SJCRH30 (cell line): ENCODE measurements at regions not wholly inside any gene's neighbourhood (a gene's known extent, or its start where the extent isn't known, plus 50 kb on each side); places are given as distances from the start of the nearest gene placed in this dataset.
"Not testable (repeated sequence)": the region's sequence is repeated elsewhere in the genome, so short reads cannot be mapped to it uniquely, and the experiment has no call there.

Experiments used
- DNase-seq, 2 experiments: peaks; one replicate each; pipeline ENCODE4 v3.0.0-alpha.2; 2015 to 2020
- H3K27ac ChIP-seq: fragments of 250-450 bp; sonication (Bioruptor Pico); 2 replicates; pipeline ENCODE4 v1.5.1; 2020; ENCODE audit warnings: mild to moderate bottlenecking, moderate library complexity
- H3K27me3 ChIP-seq: fragments of 250-450 bp; sonication (Bioruptor Pico); 2 replicates; pipeline ENCODE4 v1.5.1; 2020; ENCODE audit warnings: mild to moderate bottlenecking, moderate library complexity
- H3K36me3 ChIP-seq: fragments of 250-450 bp; sonication (Bioruptor Pico); 2 replicates; pipeline ENCODE4 v1.5.1; 2020; ENCODE audit warnings: mild to moderate bottlenecking, moderate library complexity
- H3K4me1 ChIP-seq: fragments of 250-450 bp; sonication (Bioruptor Pico); 2 replicates; pipeline ENCODE4 v1.5.1; 2020; ENCODE audit warnings: mild to moderate bottlenecking, moderate library complexity
- H3K4me3 ChIP-seq: fragments of 250-450 bp; sonication (Bioruptor Pico); 2 replicates; pipeline ENCODE4 v1.5.1; 2020; ENCODE audit warnings: mild to moderate bottlenecking, moderate library complexity
- H3K9me3 ChIP-seq: fragments of 250-450 bp; sonication (Bioruptor Pico); replicated peaks from 2 replicates; pipeline ENCODE4 v1.5.1; 2020; ENCODE audit warnings: mild to moderate bottlenecking, moderate library complexity

DNA sequence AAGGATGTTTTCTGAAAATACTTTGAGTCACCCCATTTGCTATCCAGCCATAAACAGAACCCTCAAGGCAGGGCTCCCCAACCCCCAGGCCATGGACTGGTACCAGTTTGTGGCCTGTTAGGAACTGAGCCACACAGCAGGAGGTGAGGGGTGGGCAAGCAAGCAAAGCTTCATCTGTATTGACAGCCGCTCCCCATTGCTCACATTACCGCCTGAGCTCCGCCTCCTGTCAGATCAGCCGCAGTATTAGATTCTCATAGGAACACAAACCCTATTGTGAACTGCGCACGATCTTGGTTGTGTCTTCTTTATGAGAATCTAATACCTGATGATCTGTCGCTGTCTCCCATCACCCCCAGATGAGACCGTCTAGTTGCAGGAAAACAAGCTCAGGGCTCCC is 543.8 kb downstream of the CBLN4 start:
- Histone ChIP-seq H3K4me3 (no peak overlapping the region), H3K9me3 (no peaks in the 10 kb centered on the region), H3K4me1 (no peaks in the 10 kb centered on the region), H3K27ac (no peak overlapping the region), H3K27me3 (0 out of 2 replicates have a peak, but pooled peaks cover 6% of the 10 kb centered on the region), H3K36me3 (no peaks in the 10 kb centered on the region)
- DNase-seq = no peak

DNA sequence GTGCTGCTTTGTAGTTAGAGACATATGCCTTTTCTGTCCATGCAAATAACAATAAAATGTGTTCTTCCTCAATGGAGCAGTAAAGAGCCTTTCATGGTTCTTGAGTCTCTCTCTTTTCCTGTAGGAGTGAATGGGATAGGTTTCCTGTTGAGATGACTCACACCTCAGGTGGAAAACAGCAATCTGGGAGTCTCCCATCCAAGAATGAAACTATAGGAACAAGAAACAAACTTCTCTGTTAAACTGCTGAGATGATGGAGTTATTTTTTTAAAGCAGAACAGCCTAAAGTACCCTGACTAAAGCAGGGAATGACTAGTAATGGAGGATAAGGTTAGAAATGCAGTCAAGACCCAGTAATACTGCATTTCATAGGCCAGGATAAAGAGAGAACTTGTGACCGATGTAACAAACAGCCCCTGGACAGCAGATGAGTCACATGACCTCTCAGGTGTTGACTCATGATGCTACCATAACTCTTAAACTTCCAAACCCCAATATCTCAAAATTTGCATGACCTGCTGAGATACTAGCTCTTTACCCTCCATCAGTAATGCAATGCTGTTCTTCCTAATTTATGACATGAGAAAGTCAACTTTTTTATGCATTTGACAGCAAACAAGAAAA is 548.9 kb downstream of the CBLN4 start:
- no peak overlapping the region for H3K27ac ChIP-seq
- DNase-seq = no peak
- no peaks in the 10 kb centered on the region for H3K9me3 ChIP-seq
- H3K4me3 ChIP-seq = no peak overlapping the region
- H3K4me1 ChIP-seq = no peaks in the 10 kb centered on the region
- no peaks in the 10 kb centered on the region for H3K27me3 ChIP-seq
- no peaks in the 10 kb centered on the region for H3K36me3 ChIP-seq

DNA sequence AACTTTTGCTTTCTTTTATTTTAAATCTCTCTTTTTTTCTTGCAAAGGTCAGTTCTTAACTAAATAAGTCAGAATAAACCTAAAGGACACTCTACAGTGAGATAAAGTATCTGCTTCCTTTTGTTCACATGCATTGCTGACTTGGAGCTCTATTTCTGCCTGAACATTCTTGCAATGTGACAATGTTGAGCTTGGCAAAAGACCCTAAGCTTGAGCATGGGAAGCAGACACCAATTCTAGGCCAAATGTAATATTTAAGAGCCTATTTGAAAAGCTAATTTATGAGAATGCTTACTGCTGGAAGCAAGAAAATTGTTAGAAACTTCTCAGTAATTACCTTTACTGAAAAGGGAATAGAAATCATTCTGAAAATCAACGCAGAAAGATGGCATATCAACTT is 556.2 kb downstream of the CBLN4 start:
- Histone ChIP-seq H3K36me3 (no peaks in the 10 kb centered on the region), H3K4me1 (no peaks in the 10 kb centered on the region), H3K4me3 (no peak overlapping the region), H3K27ac (no peak overlapping the region), H3K9me3 (no peaks in the 10 kb centered on the region), H3K27me3 (no peaks in the 10 kb centered on the region)
- no peak for DNase-seq

GRCh38 chr20:55446301-55446700 is 559.0 kb downstream of the CBLN4 start:
- H3K4me1 ChIP-seq = no peaks in the 10 kb centered on the region
- no peak overlapping the region for H3K4me3 ChIP-seq
- H3K27ac ChIP-seq = no peak overlapping the region
- no peak for DNase-seq
- no peaks in the 10 kb centered on the region for H3K9me3 ChIP-seq
- H3K27me3 ChIP-seq = no peaks in the 10 kb centered on the region
- H3K36me3 ChIP-seq = no peaks in the 10 kb centered on the region

GRCh38 chr20:55439070-55439469 is 566.2 kb downstream of the CBLN4 start:
- H3K4me1 ChIP-seq = no peaks in the 10 kb centered on the region
- H3K27me3 ChIP-seq = peaks cover 6% of the 10 kb centered on the region
- no peaks in the 10 kb centered on the region for H3K36me3 ChIP-seq
- no peak overlapping the region for H3K27ac ChIP-seq
- no peak overlapping the region for H3K4me3 ChIP-seq
- H3K9me3 ChIP-seq = no peaks in the 10 kb centered on the region
- DNase-seq = no peak

- H3K4me1 ChIP-seq = no peaks in the 10 kb centered on the region
- no peaks in the 10 kb centered on the region for H3K9me3 ChIP-seq
- H3K27ac ChIP-seq = no peak overlapping the region
- H3K4me3 ChIP-seq = no peak overlapping the region
- peaks cover 6% of the 10 kb centered on the region for H3K27me3 ChIP-seq
- no peaks in the 10 kb centered on the region for H3K36me3 ChIP-seq
- DNase-seq = no peak
These were observed 567.4 kb downstream of the CBLN4 start for GRCh38 chr20:55437798-55438415.

DNA sequence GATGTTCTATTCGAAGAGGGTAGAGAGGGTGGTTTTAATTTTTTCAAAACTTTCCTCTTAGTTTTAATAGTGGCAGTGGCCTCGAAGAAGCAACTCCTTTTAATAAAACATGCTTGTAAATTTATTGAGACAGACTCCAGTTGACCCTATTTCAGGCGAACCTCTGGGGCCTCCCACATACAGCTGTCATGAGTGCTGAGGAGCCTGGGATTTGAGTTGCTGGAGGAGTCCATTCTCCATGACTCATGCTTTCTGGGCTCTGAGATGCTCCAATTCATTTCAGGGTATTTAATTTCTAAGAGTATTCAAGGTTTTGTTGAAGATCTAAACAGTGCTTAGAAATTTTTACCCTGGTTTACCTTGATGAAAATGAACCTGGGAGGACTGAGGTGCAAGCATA is 580.4 kb downstream of the CBLN4 start:
- no peaks in the 10 kb centered on the region for H3K36me3 ChIP-seq
- no peaks in the 10 kb centered on the region for H3K9me3 ChIP-seq

GRCh38 chr20:55424476-55424875 is 580.8 kb downstream of the CBLN4 start:
- DNase-seq = no peak
- no peaks in the 10 kb centered on the region for H3K9me3 ChIP-seq
- peaks cover 28% of the 10 kb centered on the region for H3K27me3 ChIP-seq
- H3K4me1 ChIP-seq = no peaks in the 10 kb centered on the region
- no peak overlapping the region for H3K27ac ChIP-seq
- no peaks in the 10 kb centered on the region for H3K36me3 ChIP-seq
- H3K4me3 ChIP-seq = no peak overlapping the region

More for the DNA sequence above, 580.4 kb downstream of the CBLN4 start:
- Histone ChIP-seq H3K27ac (no peak overlapping the region), H3K4me3 (no peak overlapping the region), H3K27me3 (peaks cover 31% of the 10 kb centered on the region), H3K4me1 (no peaks in the 10 kb centered on the region)
- peak in 1 of 2 experiments; percentile 19 for DNase-seq

GRCh38 chr20:55417836-55418235 is 587.5 kb downstream of the CBLN4 start:
- DNase-seq = no peak
- H3K4me3 ChIP-seq = no peak overlapping the region
- H3K4me1 ChIP-seq = no peaks in the 10 kb centered on the region
- H3K36me3 ChIP-seq = no peaks in the 10 kb centered on the region
- H3K27me3 ChIP-seq = peaks cover 19% of the 10 kb centered on the region; the same call in 1 of the 2 replicates
- no peak overlapping the region for H3K27ac ChIP-seq
- no peaks in the 10 kb centered on the region for H3K9me3 ChIP-seq

DNA sequence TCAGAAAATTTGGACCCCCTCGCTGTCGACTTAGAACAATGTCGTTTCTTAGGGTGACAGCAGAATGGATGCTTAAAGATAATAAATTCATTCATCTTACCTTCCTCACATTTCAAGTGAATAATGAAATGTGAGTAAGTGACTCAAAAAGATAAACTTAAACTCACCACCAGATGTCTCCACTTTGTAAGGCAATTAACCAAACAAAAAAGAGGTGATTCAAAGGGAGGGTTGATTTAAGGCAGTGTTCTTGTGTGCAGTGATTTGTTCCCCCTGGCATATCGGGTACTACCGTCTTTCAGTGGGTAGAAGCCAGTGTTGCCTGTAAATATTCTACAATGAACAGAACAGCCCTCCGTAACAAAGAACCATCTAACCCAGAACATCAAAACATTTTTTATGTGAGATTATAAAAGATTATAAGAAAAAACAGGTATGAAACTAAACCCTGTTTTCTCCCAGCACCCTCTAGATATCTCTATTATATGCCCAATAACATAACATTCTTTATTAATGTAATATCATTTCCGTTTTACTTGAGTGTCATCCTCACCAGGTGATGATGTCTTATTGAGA is 589.7 kb downstream of the CBLN4 start:
- peaks cover 6% of the 10 kb centered on the region; the same call in 1 of the 2 replicates for H3K27me3 ChIP-seq
- no peaks in the 10 kb centered on the region for H3K36me3 ChIP-seq
- no peaks in the 10 kb centered on the region for H3K9me3 ChIP-seq
- no peaks in the 10 kb centered on the region for H3K4me1 ChIP-seq
- H3K27ac ChIP-seq = no peak overlapping the region
- no peak overlapping the region for H3K4me3 ChIP-seq
- peak in 1 of 2 experiments; percentile 51 for DNase-seq

DNA sequence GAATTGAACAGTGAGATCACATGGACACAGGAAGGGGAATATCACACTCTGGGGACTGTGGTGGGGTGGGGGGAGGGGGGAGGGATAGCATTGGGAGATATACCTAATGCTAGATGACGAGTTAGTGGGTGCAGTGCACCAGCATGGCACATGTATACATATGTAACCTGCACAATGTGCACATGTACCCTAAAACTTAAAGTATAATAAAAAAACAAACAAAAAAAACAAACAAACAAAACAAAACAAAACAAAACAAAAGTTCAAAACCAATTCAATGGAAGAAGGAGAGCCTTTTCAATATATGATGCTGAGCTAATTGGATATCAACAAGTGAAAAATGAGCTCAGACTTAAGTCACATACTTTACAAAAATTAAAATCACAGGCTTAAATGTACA is 592.8 kb downstream of the CBLN4 start:
- H3K27ac ChIP-seq, H3K4me3 ChIP-seq, H3K9me3 ChIP-seq, DNase-seq, H3K36me3 ChIP-seq, H3K27me3 ChIP-seq, H3K4me1 ChIP-seq: not testable (repeated sequence)

DNA sequence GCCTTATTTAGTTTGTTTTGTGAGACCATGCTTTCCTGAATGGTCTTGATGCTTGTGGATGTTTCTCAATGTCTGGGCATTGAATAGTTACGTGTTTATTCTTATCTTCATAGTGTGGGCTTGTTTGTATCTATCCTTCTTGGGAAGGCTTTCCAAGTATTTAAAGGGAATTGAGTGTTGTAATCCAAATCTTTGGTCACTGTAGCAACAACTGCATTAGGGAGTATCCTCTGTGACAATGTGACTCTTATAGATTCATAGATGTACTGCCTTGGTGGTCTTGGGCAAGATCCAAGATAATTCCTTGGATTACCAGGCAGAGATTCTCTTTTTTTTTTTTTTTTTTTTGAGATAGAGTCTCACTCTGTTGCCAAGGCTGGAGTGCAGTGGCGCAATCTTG is 598.4 kb downstream of the CBLN4 start:
- Histone ChIP-seq H3K27ac (no peak overlapping the region), H3K27me3 (no peaks in the 10 kb centered on the region; the same call in 1 of the 2 replicates), H3K9me3 (no peaks in the 10 kb centered on the region), H3K36me3 (no peaks in the 10 kb centered on the region), H3K4me3 (no peak overlapping the region), H3K4me1 (no peaks in the 10 kb centered on the region)
- no peak for DNase-seq

DNA sequence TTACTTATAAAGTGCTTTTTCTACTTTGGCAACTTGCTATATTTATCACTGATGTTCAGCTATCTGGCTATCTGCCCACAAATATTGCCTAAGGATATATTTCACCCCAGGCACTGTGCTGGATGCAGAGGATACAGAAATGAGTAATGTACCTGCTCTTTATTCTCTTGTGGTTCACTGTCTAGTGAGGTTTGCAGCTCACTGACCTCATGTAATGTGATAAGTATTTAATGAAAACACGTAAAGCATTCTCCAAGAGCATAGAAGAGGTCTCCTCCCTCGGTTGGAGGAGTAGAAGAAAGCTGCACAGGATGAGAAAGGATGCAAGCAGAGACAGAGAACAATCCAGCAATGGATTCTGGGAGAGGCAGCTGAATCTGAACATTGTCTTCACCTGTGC is 610.7 kb downstream of the CBLN4 start:
- H3K27ac ChIP-seq = no peak overlapping the region
- no peaks in the 10 kb centered on the region for H3K9me3 ChIP-seq
- H3K4me3 ChIP-seq = no peak overlapping the region

GRCh38 chr20:55390791-55391190 is 614.5 kb downstream of the CBLN4 start:
- H3K27ac ChIP-seq = no peak overlapping the region
- H3K4me3 ChIP-seq = no peak overlapping the region
- H3K4me1 ChIP-seq = no peaks in the 10 kb centered on the region
- no peak for DNase-seq
- H3K27me3 ChIP-seq = no peaks in the 10 kb centered on the region
- H3K36me3 ChIP-seq = no peaks in the 10 kb centered on the region
- H3K9me3 ChIP-seq = no peaks in the 10 kb centered on the region

More for the DNA sequence above, 610.7 kb downstream of the CBLN4 start:
- Histone ChIP-seq H3K4me1 (no peaks in the 10 kb centered on the region), H3K27me3 (no peaks in the 10 kb centered on the region), H3K36me3 (no peaks in the 10 kb centered on the region)
- no peak for DNase-seq

GRCh38 chr20:55386686-55387085 is 618.6 kb downstream of the CBLN4 start:
- no peaks in the 10 kb centered on the region for H3K4me1 ChIP-seq
- no peak overlapping the region for H3K4me3 ChIP-seq
- no peak for DNase-seq
- no peak overlapping the region for H3K27ac ChIP-seq
- no peaks in the 10 kb centered on the region for H3K36me3 ChIP-seq
- H3K27me3 ChIP-seq = peaks cover 4% of the 10 kb centered on the region; the same call in 1 of the 2 replicates
- no peaks in the 10 kb centered on the region for H3K9me3 ChIP-seq

DNA sequence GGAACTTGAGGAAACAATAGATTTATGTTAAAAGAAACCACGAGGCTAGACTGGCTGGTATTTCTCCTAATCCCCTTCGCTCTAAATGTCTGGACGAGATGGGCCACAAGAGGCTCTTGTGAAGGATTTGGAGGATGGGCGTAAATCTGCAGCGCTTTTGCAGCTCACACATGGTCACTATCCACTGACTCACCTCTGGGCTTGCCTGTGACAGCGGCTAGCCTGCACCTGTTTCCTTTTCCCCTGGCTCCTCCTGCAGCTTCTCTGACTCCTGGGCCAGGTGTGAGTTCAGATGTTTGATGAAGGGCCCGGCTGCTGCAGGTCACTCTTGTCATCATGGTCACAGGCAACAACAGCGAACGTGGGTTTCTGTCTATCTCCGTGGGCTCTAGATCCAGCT is 629.4 kb downstream of the CBLN4 start:
- H3K9me3 ChIP-seq = no peaks in the 10 kb centered on the region
- no peaks in the 10 kb centered on the region for H3K27me3 ChIP-seq
- H3K27ac ChIP-seq = no peak overlapping the region
- no peak overlapping the region for H3K4me3 ChIP-seq
- H3K4me1 ChIP-seq = no peaks in the 10 kb centered on the region
- H3K36me3 ChIP-seq = no peaks in the 10 kb centered on the region
- DNase-seq = no peak
